GM19328 (cell line): ENCODE measurements at regions not wholly inside any gene's neighbourhood (a gene's known extent, or its start where the extent isn't known, plus 50 kb on each side); places are given as distances from the start of the nearest gene placed in this dataset.
A peak's percentile ranks its signal among the peaks of the same experiment; 100 is the strongest.

Source experiments
- ATAC-seq: cut with Tn5 transposase; IDR thresholded peaks from one replicate; pipeline ENCODE4 v1.9.1; 2021; ENCODE audit warnings: mild to moderate bottlenecking, moderate library complexity; ENCODE audit not compliant: unreplicated experiment

DNA sequence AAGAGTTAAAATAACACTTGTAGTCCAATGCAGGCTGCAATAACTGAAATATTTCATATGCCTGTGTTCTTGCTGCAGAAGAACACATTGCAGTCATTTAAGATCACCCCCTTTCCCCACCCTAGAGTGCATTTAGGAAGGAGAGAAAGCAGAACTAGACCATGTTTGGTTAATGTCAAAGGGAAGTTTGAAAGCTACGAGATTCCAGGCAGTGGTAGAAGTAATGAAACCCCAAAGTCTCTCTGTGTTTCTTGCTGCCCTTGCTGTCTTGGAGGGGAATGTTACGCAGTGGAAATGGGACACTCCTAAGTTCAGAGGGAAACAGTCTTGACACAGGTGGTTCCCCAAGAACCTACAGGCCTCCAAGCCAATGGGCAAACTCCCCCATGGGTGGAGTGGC, 242.9 kb downstream of the PTEN start:
- no peak for ATAC-seq

DNA sequence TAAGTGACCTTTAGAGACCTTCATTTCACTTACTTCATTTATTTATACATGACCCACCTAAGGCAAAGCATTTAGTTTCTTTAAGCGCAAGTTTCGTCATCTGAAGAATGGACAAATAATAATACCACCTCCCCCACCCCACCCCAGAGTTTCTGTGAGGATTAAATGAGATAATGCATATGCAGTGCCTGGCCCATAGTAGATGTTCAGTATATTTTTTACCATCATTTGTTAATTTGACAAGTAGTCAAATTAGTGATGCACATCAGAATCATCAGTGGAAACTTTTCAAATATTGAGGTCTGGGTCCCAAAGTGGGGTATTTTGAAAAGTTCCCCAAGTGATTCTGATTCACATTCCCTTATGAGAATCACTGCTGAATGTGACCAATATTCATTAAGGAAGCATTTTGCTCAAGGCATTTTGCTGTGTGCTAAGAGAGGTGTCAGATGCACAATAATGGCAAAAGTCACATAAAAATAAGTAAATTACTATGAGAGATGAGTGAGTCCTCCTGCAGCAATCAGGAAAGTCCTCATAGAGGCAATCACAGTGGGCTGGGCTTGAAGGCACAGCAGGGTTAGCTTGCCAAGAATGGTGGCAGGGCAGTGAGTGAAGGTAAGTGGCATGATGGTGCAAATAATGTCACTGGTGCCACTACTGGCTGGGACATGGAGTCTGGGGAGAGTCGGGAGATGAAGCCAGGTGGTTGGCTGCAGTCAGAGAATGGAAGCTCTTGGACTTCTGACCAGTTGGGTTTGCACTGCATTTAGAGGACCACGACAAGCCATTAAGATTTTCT, 244.1 kb downstream of the PTEN start:
- ATAC-seq: no peak

- peak; percentile 46 for ATAC-seq
Measured at GRCh38 chr10:88108115-88108610, 244.7 kb downstream of the PTEN start.

DNA sequence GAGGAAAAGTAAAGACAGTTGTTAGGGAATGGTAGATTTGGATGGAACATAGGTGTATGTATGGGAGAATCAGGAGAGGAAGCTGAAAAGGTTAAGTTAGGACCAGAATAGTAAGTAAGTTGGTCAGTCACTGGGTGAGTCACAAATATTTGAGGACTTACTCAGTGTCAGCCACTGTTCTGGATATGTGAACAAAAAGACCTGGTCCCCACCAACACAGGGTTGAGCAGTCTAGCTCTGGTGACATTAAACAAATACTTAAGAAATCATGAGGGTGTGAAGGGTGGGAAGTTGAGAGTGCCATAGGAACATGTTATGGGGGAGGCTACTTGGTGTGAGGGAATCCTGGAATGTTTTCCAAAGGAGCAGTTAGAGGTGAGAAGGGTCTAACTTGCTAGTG, 246.9 kb downstream of the PTEN start:
- no peak for ATAC-seq

DNA sequence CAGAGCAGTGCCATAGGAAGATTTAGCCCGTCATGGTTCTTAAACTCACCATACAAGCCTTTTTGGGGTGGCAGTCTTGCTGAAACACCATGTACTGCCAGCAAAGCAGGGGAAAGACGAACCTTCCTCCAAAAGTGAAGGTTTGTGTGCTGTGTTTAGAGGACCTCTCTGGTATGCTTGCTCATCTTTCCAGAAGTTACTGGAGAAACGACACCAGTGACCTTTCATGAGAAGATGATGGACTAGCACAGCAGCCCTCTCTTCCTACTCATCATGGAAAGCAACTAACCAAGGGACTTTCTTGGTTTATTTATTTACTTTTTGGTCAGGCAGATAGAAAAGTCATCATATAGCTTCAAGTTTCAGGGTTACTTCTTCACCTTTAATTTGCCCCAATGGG, 247.4 kb downstream of the PTEN start:
- ATAC-seq: no peak

DNA sequence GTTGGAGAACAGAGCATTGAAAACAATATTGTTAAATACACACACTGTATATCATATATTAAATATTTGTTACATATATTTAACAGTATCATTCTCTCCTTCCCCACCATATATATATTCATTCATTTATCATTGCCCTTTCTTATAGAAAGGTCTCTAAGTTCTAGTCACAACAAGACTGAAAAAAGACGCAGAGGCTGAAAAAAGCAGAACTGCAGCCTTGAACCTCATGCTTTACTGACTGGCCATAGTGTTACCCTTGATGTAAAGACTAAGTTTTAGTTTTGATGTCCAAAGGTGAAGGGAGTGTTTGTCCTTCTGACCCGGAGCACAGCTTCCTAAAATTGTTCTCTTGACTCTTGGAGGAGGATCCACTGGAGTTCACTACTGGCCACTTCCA, 247.9 kb downstream of the PTEN start:
- no peak for ATAC-seq

GRCh38 chr10:88113232-88113631, 249.8 kb downstream of the PTEN start:
- no peak for ATAC-seq

DNA sequence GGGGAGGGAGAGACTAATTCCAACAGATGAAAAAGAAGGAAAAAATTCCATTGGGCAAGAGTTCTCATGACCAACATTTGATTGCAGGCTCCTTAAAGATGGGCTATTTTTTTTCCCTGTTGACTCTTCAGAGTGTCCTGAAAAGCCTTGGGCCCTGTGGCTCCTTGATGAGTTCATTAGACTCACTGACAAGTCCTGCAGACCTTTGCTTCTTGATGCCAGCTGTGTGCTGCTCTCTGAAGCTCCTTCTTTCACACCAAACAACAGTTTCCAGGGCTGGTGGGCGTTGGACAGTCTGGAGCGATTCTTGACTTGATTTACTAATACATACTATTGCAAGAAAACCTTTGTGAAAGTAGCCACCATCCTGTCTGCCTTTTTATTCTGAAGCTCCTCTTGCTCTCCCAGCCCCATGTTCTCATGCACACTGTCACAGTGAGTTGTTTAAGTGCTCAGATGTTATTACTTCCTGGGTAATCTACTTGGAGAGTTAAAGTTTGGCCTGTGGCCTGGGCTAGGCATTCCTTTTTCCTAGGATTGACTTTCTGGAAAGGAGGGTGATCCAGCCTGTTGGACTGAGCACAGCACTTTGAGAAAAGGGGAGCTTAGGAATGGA, 250.3 kb downstream of the PTEN start:
- no peak for ATAC-seq

DNA sequence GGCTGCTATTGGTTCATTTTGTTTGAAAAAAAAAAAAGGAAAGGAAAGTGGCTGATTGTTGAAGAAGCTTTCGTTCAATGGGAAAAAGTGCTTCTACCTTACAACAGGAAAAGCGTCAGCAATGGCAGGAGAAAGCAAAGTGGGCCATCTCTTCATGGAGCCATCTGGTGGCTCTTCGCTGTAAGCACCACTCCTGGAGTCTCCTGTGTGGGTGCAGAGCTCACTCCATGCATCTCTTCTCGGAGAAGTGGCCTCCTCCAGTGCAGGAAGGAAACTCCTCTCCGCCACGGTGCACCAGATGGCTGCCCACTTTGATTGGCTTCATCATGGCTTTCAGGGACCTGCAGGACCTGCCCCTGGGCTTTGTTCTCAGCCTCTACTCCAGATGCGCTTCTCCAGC, 250.9 kb downstream of the PTEN start:
- ATAC-seq: no peak

DNA sequence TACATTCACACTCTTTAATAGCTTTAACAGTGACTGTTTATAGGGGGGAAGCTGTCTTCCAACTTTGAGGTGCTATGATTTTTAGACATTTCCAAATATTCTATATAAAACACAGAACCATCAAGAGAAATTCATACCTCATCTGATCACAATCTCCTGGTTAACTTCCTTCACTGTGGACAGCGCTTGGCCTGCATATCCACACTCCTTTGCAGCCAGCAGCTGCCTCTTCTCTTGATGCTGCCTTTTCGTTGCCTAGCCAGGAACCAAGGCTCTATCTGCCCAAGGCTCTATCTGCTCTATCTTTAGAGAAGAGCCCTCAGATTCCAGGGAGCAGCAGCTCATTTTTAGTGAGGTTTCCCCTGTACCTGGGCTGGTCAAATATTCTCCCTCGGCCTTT, 252.0 kb downstream of the PTEN start:
- no peak for ATAC-seq

GRCh38 chr10:88115968-88116367, 252.5 kb downstream of the PTEN start:
- no peak for ATAC-seq

- ATAC-seq: no peak
Measured at GRCh38 chr10:88116481-88116880, 253.1 kb downstream of the PTEN start.

- ATAC-seq: peak; percentile 29
Measured at GRCh38 chr10:88116971-88117626, 253.7 kb downstream of the PTEN start.

DNA sequence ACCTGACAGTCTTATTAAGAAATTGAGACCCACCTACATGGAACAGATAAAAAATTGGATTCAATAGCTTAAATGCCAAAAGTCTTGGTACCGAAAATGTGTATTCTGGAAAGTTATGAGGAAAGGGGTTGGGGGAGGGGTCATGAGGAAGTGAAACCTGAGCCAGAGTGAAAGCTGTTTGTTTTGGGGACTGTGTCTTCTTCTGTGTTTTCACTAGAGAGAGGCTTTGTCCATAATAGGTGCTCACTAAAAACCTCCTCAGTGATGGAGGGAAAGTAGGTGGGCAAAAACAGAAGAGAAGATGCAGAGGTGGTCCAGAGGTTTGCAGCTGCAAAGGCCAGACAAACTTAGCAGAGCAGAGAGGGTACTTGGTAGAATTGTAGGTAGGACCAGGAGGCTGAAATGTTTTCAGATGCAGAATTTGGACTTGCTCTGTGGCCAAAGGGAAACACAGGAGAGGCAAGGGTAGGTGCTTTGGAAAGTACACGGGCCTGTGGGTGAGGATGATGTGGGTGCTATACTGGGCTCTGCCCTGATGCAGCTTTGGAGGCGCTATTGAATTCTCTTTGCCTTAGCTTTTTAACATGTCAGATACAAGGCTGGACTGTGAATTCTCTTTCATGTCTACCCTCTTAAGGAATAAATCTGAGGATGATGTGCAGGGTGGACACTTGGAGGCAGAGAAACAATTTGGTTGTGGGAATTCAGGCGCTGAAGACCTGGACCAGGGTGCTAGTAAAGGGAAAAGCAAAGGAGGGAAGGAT, 254.6 kb downstream of the PTEN start:
- ATAC-seq: no peak

DNA sequence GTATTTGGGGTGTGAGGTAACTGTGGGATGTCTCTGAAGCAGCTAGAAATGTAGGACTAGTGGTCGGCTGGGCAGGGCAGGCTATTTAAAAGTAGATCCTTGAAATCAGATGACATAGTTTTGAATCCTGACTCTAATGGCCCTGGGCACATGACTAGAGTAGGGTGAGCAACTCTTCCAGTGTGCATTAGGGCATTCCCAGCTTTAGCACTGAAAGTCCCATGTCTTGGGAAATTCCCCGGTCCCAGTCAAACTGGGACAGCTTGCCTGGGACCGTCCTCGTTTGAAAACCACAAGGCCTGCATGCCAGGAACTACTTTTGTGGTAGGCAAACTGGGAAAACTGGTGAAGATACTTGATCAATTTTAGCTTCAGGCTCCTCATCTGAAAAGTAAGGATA, 255.3 kb downstream of the PTEN start:
- ATAC-seq: no peak

DNA sequence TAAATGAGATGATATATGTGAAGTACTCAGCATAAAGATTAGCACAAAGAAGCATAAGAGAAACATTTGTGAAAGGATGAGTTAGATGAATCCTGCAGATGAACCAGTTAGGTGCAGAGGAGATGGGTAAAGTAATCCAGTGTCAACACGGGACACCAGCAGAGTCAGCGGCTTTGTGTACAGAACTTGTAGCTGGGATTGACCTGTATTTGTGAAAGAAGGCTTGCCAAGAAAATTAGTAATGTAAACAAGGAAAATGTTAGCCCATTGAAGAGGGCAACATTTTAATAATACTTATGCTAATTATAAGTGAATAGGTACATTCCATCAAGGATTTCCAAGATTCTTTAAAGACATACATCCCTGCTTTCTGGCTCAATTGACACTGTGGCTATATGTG, 255.7 kb downstream of the PTEN start:
- ATAC-seq: no peak

DNA sequence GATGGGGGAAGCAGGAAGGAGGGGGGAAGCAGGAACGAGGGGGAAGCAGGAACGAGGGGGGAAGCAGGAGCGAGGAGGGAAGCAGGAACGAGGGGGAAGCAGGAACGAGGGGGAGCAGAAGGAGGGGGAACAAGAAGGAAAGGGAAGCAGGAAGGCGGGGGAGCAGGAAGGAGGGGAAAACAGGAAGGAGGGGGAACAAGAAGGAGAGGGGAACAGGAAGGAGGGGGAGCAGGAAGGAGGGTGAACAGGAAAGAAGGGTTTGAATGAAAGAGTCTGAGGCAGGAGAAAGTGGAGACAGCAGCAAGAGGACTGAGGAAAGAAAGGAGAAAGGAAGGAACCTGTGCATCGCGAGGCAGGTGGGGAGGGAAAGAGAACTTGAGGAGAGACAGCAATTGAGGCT, 256.6 kb downstream of the PTEN start:
- ATAC-seq: no peak

DNA sequence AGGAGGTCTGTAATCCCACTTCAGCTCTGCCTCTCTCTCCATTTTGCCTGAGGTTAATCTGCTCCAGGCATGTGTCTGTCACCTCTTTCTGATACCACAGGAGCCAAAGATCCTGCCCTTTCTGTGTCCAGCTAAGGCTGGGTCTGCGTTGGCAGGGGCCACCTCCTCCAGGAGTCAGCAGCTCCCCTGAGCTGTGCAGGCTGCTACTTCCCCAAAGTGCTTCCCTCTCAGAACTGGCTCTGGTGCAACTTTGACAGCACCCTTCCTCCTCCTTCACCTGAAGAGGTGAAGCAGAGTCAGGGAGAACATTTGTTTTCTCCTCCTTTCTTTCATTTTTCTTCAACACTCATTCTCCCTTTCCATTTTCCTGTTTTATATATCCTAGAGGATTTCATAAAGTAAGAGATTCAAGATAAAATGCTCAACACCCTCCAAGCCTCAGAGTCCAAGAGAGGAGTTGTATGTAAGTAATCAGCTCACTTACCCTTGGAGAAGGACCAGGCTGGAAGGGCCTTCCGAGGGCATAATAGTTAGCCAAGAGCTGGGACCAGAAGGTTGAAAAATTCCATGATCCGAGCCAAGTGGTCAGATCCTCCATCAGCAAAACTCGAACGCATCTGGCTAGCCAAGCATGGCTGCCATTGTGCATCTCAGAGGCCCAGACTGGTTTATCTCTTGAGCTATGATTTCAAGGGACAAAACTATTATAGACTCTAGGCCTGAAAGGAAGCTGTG, 257.3 kb downstream of the PTEN start:
- no peak for ATAC-seq

GRCh38 chr10:88121361-88121760, 257.9 kb downstream of the PTEN start:
- ATAC-seq: no peak

- ATAC-seq: no peak
Measured at GRCh38 chr10:88122145-88122544, 258.7 kb downstream of the PTEN start.

DNA sequence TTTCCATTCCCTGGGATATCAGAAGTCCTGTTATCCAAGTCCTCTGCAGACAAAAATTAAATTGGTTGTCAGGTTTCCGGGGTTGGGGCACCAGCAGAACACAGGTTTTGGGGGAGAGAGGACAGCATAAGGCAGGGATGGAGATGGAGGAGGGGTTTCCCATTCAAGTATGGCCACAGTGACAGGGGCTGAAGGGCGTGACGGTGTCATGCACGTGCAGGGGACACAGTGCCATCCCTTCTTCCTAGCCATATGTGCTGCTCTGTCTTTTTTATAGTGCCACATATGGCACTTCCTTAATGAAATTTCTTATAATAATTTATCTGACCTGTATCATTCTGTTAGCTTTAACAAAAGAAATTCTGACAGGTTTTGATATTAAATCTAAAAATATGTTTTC, 259.2 kb downstream of the PTEN start:
- ATAC-seq: no peak
